GM21381 (cell line): ENCODE measurements at regions not wholly inside any gene's neighbourhood (a gene's known extent, or its start where the extent isn't known, plus 50 kb on each side); places are given as distances from the start of the nearest gene placed in this dataset.
"Not testable (repeated sequence)": the region's sequence is repeated elsewhere in the genome, so short reads cannot be mapped to it uniquely, and the experiment has no call there.

Experiments
- ATAC-seq: cut with Tn5 transposase; IDR thresholded peaks from one replicate; pipeline ENCODE4 v1.9.1; 2021; ENCODE audit warnings: mild to moderate bottlenecking, moderate library complexity; ENCODE audit not compliant: unreplicated experiment

GRCh38 chr3:194879126-194879877, 193.6 kb downstream of the FAM43A start:
- no peak for ATAC-seq

- no peak for ATAC-seq
Measured at GRCh38 chr3:194879991-194880939, 194.6 kb downstream of the FAM43A start.

GRCh38 chr3:194880940-194881925, 195.6 kb downstream of the FAM43A start:
- ATAC-seq: no peak

- no peak for ATAC-seq
Measured at GRCh38 chr3:194884649-194885315, 199.1 kb downstream of the FAM43A start.

- ATAC-seq: no peak
Measured at GRCh38 chr3:194885766-194886165, 200.1 kb downstream of the FAM43A start.

- no peak for ATAC-seq
Measured at GRCh38 chr3:194886836-194887235, 201.2 kb downstream of the FAM43A start.

- not testable (repeated sequence) for ATAC-seq
Measured at GRCh38 chr3:194888062-194888461, 202.4 kb downstream of the FAM43A start.

GRCh38 chr3:194888916-194889315, 203.2 kb downstream of the FAM43A start:
- no peak for ATAC-seq

- ATAC-seq: no peak
Measured at GRCh38 chr3:194890091-194890490, 204.4 kb downstream of the FAM43A start.

GRCh38 chr3:194893121-194893987, 207.7 kb downstream of the FAM43A start:
- ATAC-seq: no peak

GRCh38 chr3:194894538-194894937, 208.9 kb downstream of the FAM43A start:
- no peak for ATAC-seq

GRCh38 chr3:194900854-194901522, 215.3 kb downstream of the FAM43A start:
- no peak for ATAC-seq

- ATAC-seq: not testable (repeated sequence)
Measured at GRCh38 chr3:194903447-194903846, 217.8 kb downstream of the FAM43A start.

GRCh38 chr3:194904999-194905398, 219.3 kb downstream of the FAM43A start:
- not testable (repeated sequence) for ATAC-seq

GRCh38 chr3:194905696-194906095, 220.0 kb downstream of the FAM43A start:
- ATAC-seq: no peak

GRCh38 chr3:194906229-194906629, 220.5 kb downstream of the FAM43A start:
- ATAC-seq: no peak

GRCh38 chr3:194906970-194907629, 221.4 kb downstream of the FAM43A start:
- ATAC-seq: no peak

GRCh38 chr3:194907811-194908210, 222.1 kb downstream of the FAM43A start:
- no peak for ATAC-seq
